GOT3 (cell line): ENCODE measurements at regions not wholly inside any gene's neighbourhood (a gene's known extent, or its start where the extent isn't known, plus 50 kb on each side); places are given as distances from the start of the nearest gene placed in this dataset.
"Not testable (repeated sequence)": the region's sequence is repeated elsewhere in the genome, so short reads cannot be mapped to it uniquely, and the experiment has no call there.

Experiments used
- DNase-seq: peaks from one replicate; lab custom pipeline; 2025; ENCODE audit warnings: mixed read lengths; lab: John Stamatoyannopoulos, UW

GRCh38 chr5:74403771-74404170 lies 236.8 kb downstream of the ENC1 start:
- DNase-seq, result no peak

- no peak for DNase-seq
These were observed 238.0 kb downstream of the ENC1 start for GRCh38 chr5:74402553-74402952.

DNA sequence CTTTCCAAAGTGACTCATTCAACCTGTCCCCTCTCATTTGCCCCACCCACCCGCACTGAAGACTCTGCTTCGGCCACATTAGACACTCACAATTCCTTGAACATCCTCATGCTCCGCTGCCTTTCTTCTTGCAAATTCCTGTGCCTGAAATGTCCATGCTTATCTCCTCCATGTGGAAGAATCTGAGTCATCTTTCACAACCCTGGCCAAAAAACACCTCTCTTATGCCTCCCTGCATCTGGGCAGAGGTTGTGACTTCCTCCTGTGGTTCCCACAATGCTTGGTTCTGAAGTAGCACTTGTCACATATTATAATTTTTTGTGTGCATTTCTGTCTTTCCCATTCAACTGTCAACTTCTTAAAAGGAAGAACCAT lies 238.6 kb downstream of the ENC1 start:
- DNase-seq, result no peak

DNA sequence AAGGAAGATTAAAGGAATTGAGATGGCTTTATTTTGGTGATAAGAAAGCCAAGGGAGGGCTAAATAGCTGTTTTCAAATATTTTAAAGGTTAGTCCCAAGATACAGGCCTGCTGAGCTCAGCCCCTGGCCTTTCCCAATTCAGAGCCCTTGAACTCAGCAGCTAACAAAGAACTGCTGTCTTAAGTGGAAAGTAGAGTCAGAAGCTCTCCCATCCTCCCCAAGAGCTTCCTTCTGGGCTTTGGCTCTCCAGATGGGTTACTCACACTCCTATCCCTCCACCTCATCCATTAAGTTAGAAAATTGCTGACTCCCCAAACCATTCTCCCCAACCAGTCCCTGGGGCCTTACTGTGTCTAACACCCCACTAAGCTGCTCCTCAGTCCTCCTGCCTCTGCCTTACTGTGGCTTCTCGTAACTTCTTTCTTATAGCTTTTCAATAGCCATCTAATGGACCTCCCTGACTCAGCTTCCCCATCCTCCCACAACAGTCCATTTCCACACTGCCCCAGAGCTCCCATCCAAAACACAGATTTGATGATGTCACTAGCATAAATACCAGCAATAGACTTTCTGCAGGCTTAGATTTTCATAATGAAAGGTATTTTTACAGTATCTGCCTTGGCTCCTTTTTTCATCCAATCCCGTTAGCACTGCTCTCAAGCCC lies 239.1 kb downstream of the ENC1 start:
- no peak for DNase-seq

DNA sequence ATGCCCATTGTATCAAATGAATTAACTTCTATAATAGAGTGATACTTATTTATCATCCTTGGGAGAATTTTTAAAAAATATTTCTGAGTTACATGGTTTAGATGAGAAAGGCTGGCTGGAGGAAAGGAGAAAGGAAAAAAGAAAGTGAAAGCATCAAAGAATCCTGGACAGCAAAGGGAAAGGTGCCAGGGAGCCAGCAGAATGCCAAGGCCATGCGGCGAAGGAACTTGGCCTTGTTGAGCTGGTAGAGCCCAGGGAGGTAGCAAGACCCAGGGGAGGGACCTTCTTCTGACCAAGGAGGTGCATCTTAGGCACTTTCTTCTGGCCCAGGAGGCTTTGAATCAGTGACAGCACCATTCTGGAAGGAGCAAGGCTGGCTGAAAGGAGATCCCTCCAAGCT lies 240.5 kb downstream of the ENC1 start:
- DNase-seq, result no peak

GRCh38 chr5:74396913-74397622 lies 243.5 kb downstream of the ENC1 start:
- DNase-seq, result no peak

- DNase-seq, result no peak
These were observed 245.3 kb downstream of the ENC1 start for GRCh38 chr5:74394916-74395880.

DNA sequence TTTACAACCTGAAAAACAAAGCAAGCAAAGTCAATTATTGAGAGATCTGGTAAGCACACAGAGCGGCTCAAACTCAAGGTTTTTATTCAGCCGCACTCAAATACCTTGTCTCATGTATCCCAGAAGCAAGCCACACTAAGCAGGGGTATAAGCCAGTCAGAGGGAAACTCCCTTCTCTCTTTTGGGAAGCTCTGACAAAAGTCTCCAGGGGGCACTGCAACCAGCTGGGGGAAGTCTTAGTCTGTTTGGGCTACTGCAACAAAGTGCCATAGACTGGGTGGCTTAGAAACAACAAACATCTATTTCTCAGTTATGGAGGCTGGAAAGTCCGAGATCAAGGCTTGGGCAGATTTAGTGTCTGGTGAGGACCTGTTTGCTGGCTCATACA lies 246.0 kb downstream of the ENC1 start:
- no peak for DNase-seq

DNA sequence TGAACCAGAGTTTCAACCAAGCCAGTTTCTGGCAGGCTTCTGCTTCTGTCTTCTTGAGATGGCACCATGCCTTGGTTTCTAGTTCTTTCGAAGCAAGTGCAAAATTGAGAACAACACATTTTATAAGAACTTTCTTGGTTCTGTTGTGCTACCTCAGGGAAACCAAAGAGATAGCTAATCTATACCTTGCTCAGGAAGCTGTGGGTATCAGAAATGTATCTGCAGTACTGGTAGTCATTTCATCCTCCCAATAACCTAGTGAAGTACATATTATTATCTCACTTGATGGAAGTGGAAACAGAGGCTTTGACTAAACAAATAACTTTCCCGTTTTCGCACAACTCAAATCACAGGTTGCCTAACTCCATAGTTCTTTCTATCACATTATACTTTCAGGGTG lies 246.6 kb downstream of the ENC1 start:
- no peak for DNase-seq

DNA sequence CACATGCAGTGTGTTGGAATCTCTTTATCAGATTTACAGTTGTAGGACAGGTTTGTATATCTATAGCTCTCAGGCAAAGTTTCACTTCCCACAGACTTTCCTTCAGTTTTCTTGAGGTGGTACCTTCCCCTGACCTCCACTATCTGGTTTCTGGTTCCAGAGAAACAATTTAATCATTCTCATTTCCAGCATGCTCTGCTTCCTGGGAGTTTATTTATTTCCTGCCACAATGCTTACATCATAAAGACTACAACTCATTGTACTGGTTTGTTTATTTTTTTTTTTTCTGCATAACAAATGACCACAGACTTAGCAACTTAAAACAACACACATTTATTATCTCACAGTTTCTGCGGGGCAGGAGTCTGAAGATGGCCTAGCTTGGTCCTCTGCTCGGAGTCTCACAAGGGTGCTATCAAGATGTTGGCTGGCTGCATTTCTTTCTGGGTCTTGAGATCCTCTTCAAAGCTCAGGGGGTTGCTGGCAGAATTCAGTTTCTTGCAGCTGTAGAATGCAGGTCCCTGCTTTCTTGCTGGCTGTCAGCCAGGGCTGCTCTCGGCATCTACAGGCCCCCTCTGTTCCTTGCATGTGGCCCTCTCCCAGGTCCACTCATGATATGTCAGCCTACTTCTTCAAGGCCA lies 247.7 kb downstream of the ENC1 start:
- no peak for DNase-seq

DNA sequence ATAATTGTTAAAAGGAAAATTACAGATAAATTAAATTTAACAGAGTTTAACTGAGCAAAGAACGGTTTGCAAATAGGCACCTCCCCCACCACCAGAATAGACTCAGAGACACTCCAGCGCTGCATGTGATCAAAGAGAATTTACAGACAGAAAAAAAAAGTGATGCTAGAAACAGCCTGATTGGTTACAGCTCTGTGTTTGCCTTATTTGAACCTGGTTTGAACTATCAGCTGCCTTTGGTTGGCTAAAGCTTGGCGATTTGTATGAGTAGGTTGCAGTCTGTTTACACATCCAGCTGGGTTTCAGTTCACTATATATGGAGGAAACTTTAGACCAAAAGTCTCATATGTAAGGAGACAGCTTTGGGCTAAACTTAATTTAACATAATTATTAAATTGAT lies 249.1 kb downstream of the ENC1 start:
- no peak for DNase-seq

DNA sequence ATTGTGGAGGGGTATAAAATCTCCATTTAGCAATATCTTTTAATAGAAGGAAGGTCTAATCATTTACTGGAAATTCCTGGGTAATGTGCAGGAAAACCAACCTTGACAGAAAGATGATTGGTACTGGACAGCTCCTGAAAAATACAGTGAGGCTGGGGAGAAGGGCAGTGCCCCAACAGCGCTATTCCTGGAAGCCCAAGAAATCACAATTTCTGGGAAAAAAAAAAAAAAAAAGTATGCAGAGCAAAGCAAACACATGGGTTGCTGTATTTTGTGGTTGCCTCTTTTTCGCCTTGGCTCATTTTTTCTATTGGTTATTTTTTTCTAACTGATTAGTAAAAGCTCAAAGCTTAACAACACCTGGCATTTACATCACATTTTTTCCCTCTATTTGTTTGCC lies 249.7 kb downstream of the ENC1 start:
- no peak for DNase-seq

DNA sequence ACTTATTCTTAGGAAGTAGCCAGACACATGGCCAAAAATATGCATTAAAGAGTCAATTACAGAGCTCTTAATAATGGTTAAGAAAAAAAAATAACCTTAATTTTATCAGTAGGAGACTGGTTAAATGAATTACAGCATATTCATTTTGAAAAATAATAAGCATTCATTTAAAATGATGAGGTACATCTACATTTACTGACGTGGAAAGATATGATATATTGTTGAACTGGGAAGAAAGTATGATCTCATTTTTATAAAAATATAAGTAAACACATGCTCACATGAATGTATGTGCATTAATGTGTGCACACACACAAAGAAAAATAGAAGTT lies 250.3 kb downstream of the ENC1 start:
- DNase-seq, result no peak

DNA sequence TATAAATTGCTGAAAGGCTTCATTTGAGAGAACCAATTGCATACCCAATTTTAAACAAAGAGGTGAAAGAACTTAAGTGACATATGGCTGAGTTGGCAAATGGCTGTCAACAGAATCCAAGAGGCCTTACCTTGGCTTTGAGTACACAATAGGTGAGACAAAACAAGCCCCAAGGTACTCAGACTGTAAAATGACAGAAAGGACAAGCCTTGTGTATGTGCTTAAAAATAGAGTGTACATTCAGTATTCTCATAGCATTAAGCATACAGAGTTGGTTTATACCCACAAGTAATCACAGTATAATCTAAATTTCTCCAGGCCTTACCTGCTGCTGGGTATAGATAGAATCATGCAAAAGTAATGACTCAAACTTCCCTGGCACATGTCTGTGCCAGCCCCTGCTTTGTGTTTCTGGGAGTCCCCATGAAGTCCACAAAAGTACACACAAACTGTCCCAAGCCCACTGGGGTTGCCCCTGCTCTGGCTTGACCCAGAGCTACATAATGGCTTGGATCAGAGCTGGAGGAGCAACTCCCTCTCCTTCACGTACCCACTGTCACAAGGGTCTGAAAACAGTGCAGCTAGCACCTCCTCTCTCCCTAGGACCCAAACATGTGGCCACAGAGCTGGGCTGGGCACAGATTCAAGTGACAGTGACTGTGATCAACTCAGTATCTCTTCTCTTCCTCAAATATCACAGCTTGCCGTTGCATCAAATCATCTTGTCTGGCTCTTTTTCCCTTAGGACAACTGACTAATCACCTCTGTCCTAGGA lies 250.8 kb downstream of the ENC1 start:
- DNase-seq, result no peak

DNA sequence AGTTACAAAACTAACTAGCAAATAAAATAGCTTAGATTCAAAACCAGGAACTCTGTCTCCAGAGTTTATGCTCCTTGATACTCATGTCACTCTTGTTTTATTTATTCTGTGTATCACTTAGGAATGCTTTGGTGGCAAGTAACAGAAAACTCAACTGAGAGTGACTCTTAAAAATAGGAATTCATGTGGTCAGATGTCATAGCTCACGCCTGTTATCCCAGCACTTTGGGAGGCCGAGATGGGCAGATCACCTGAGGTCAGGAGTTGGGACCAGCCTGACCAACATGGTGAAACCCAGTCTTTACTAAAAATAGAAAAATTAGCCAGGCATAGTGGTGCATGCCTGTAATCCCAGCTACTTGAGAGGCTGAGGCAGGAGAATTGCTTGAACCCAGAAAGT lies 252.1 kb downstream of the ENC1 start:
- not testable (repeated sequence) for DNase-seq

GRCh38 chr5:74386571-74387334 lies 253.8 kb downstream of the ENC1 start:
- no peak for DNase-seq

- no peak for DNase-seq
These were observed 255.7 kb downstream of the ENC1 start for GRCh38 chr5:74384851-74385250.

DNA sequence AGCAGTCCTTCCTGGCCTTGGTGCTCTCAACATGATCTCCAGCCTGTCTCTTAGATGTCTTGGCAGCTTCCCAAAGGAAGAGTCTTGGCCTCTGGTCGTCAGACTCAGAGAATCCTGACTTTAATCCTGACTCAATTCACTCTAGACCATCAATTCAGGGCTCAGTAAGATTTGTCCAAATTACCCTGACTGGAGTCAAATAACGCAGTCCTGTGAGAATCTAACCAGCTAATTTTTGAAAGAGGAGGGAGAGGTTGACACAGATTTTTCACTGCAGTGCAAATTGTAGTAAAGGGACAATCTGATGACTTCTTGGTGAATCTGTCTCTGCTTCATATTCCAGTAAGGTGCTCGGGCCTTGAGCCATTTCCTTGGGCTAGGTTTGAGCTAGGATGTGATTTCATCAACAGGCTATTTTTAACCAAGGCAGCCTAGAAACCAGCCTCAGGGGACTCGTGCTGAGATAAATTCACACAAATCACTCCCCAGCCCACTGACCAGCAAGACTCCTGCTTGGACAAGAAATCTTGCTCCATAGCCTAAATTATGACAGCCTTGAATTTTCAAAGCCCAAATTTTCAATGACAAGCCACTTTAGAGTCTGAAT lies 257.4 kb downstream of the ENC1 start:
- no peak for DNase-seq

- DNase-seq, result no peak
These were observed 258.2 kb downstream of the ENC1 start for GRCh38 chr5:74382123-74382855.

- DNase-seq, result no peak
These were observed 260.3 kb downstream of the ENC1 start for GRCh38 chr5:74380193-74380592.
